SJSA1 (cell line): ENCODE measurements at regions not wholly inside any gene's neighbourhood (a gene's known extent, or its start where the extent isn't known, plus 50 kb on each side); places are given as distances from the start of the nearest gene placed in this dataset.
A peak's percentile ranks its signal among the peaks of the same experiment; 100 is the strongest.

Experiments
- DNase-seq, 2 experiments: peaks; one replicate each; pipeline ENCODE4 v3.0.0-alpha.2; 2015 to 2020; ENCODE audit warnings: low spot score in 2 of 2, low read depth in 1 of 2
- H3K27ac ChIP-seq: fragments of 250-450 bp; sonication (Bioruptor Pico); 2 replicates; pipeline ENCODE4 v1.5.1; 2020; ENCODE audit warnings: mild to moderate bottlenecking, moderate library complexity
- H3K27me3 ChIP-seq: fragments of 250-450 bp; sonication (Bioruptor Pico); replicated peaks from 2 replicates; pipeline ENCODE4 v1.5.1; 2020; ENCODE audit warnings: mild to moderate bottlenecking, moderate library complexity
- H3K36me3 ChIP-seq: fragments of 250-450 bp; sonication (Bioruptor Pico); 2 replicates; pipeline ENCODE4 v1.5.1; 2020; ENCODE audit warnings: mild to moderate bottlenecking
- H3K4me1 ChIP-seq: fragments of 250-450 bp; sonication (Bioruptor Pico); replicated peaks from 2 replicates; pipeline ENCODE4 v1.6.1; 2021; ENCODE audit warnings: mild to moderate bottlenecking
- H3K4me3 ChIP-seq: fragments of 250-450 bp; sonication (Bioruptor Pico); 2 replicates; pipeline ENCODE4 v1.5.1; 2020; ENCODE audit warnings: mild to moderate bottlenecking
- H3K9me3 ChIP-seq: fragments of 250-450 bp; sonication (Bioruptor Pico); replicated peaks from 2 replicates; pipeline ENCODE4 v1.5.1; 2020; ENCODE audit warnings: mild to moderate bottlenecking

DNA sequence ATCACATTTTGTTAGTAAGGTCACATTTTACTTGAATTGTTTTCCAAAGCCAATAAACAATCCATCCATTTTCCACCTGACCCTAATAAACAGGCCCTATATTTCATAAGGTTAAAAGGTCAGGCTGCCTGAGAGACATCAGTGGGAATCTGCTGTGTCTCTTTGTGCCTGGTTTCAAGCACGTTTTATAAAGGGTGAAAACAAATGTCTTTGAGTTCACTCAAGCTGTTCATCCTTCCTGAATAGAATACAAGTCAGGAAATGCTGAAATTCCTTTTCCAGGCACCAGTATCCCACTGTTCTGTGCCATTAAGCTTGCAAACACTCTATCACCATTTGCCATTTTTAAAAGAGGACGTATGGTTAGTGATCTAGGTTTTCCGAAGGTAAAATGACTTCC is 67.5 kb upstream of the SPATA13 start:
- Histone ChIP-seq H3K4me1 (peaks cover 33% of the 10 kb centered on the region), H3K9me3 (no peaks in the 10 kb centered on the region), H3K36me3 (no peaks in the 10 kb centered on the region), H3K4me3 (no peak overlapping the region), H3K27ac (no peak overlapping the region), H3K27me3 (no peaks in the 10 kb centered on the region)
- DNase-seq = no peak

DNA sequence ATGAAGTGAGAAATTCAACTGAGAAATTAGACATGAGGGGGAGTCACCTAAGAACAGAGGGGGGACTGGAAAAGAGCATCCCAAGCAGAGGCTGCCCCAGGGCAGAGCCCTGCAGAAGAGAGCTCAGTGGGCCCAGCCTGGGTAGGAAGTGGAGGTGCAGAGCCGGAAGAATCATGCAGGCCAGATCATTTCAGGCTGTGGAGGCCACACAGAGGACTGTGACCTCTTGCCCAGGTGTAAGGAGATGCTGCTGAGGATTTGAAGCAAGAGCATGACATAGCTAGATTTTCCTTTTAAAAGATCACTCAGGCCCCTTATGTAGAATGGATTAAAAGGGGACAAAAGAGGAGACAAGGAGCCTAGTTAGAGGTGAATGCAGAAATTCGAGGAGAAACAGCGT is 63.9 kb upstream of the SPATA13 start:
- peaks cover 33% of the 10 kb centered on the region for H3K4me1 ChIP-seq
- no peak overlapping the region for H3K27ac ChIP-seq
- no peaks in the 10 kb centered on the region for H3K9me3 ChIP-seq
- no peaks in the 10 kb centered on the region for H3K36me3 ChIP-seq
- no peak overlapping the region for H3K4me3 ChIP-seq
- DNase-seq = no peak
- H3K27me3 ChIP-seq = no peaks in the 10 kb centered on the region

DNA sequence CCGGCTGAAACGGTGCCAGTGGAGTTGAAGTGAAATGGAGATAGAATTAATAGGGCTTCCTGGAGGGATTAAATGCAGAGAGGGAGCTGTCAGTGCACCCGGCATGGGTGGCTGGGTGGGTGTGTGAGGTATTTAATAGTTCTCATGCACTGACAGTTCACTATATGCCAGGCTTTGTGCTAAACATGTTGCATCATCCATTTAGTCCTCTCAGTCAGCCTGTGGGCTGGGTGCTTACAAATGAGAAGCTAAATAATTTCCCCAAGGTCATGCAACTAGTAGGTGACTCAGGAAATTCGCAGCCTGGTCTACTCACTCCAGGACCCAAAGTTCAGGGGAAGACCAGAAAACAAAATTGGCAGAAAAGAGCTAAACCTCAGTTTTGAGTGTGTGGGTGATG is 63.5 kb upstream of the SPATA13 start:
- Histone ChIP-seq H3K9me3 (no peaks in the 10 kb centered on the region), H3K4me3 (no peak overlapping the region), H3K27me3 (no peaks in the 10 kb centered on the region), H3K36me3 (no peaks in the 10 kb centered on the region), H3K27ac (peak overlapping the region; percentile 63), H3K4me1 (peaks cover 29% of the 10 kb centered on the region)
- DNase-seq = peak; percentile 44 to 45

DNA sequence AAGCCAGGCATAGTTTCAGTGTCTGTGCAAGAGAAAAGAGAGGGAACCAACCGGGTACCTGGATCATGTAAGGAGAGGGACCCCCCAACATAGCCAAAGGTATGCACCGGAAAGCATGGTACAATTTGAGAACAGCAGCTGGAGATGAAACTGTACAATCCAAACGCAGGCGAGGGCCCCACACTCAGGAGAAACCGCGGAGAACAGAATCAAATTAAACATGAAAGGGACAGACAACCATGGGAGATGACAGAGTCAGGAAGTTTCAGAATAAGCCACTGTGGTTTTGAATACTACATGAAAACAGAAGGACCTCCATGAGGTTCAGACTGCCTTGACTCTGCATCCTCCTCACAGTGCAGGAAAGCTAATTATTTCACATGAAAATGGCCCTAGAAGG is 62.9 kb upstream of the SPATA13 start:
- DNase-seq = peak in 1 of 2 experiments; percentile 35
- H3K9me3 ChIP-seq = no peaks in the 10 kb centered on the region
- H3K36me3 ChIP-seq = no peaks in the 10 kb centered on the region
- peaks cover 23% of the 10 kb centered on the region for H3K4me1 ChIP-seq
- no peak overlapping the region for H3K4me3 ChIP-seq
- H3K27ac ChIP-seq = peak overlapping the region; percentile 63
- H3K27me3 ChIP-seq = no peaks in the 10 kb centered on the region

DNA sequence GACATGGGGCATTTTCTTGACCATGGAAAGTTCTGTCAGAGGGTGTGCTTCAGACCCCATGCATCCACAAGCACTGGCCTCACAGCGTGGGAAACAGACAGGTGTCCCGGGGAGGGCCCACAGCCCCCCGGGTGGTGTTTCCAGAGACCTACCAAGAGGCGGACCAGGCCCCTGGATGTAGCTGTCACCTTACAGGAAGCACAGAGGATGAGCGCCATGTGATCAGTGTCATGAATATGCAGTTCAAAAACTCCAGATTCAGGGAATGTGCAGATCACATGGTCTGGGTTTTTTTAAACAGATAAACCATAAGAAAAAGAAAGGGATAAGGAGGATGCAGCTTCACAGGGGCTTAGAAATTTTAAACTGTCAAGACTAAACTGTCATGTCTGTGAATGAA is 61.0 kb upstream of the SPATA13 start:
- peaks cover 17% of the 10 kb centered on the region for H3K4me1 ChIP-seq

DNA sequence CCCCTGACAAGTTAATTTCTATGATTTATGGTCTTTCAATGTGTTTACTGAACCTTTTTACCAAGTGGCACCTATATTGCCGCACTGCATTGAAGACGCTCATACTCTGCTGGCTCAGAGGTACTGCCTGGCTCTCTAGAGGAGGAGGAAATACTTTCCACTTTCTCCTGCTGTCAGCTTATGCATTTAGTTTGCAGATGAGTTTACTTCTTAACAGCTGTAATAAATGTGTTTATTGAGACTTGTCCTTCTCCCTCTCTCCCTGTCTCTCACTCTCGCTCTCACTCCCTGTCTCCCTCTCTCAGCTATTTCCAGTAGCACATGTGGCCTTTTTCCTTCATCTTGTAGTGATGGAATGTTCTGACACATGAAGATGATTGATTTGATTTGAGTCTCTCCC is 60.3 kb upstream of the SPATA13 start:
- Histone ChIP-seq H3K27me3 (no peaks in the 10 kb centered on the region), H3K27ac (no peak overlapping the region), H3K4me3 (no peak overlapping the region), H3K4me1 (peaks cover 17% of the 10 kb centered on the region), H3K36me3 (no peaks in the 10 kb centered on the region), H3K9me3 (no peaks in the 10 kb centered on the region)
- no peak for DNase-seq

More for the DNA sequence above, 61.0 kb upstream of the SPATA13 start:
- Histone ChIP-seq H3K27ac (no peak overlapping the region), H3K27me3 (no peaks in the 10 kb centered on the region), H3K9me3 (no peaks in the 10 kb centered on the region), H3K36me3 (no peaks in the 10 kb centered on the region), H3K4me3 (no peak overlapping the region)
- DNase-seq = no peak

DNA sequence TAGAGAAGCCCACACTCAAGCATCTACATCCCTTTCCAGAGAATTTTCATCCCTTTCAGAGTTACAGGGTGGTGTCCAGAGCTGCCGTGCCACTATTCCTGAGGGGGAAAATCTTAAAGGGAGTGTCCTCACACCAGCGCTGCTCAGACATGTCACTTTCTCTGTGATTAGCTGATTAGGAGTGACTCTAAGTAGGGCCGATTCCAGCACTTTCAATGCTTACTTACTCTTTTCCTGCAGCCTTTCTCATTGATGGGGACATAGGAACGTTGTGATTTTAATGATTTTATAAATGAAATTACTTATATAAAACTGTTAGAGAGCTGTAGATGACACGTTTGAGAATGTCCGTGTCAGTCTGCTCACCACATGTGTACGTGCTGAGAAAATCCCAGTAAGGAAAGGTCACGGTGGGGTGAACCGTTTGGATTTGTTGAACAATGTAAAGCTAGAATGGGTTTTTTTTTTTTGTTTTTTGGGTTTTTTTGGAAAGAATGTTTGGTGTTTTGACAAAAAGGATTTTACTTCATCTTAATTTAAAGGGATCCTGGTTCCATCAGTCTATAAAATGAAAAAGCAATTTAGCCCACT is 56.6 kb upstream of the SPATA13 start:
- no peaks in the 10 kb centered on the region for H3K27me3 ChIP-seq

DNA sequence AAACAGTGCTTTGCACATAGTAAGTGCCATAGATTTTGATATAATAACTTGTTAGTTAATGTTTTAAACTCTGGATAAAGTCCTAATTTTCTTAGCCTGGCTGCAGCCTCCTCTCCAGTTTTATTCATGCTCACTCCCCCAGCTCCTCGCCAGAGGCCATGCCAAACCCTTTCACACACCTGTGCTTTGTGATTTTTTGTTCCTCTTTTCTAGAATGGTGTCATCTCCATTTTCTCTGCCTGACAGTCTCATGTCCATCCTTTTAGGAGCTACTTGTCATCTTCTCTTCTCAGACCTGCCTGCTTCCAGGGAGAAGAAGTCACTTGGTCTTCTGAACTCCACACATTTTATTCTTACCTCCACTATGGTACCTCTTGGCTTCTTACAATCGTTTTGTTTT is 55.8 kb upstream of the SPATA13 start:
- no peak for DNase-seq
- H3K27me3 ChIP-seq = no peaks in the 10 kb centered on the region
- H3K27ac ChIP-seq = no peak overlapping the region
- H3K9me3 ChIP-seq = no peaks in the 10 kb centered on the region
- H3K4me3 ChIP-seq = no peak overlapping the region
- no peaks in the 10 kb centered on the region for H3K36me3 ChIP-seq
- H3K4me1 ChIP-seq = no peaks in the 10 kb centered on the region; the same call in 1 of the 2 replicates

More for the DNA sequence above, 56.6 kb upstream of the SPATA13 start:
- H3K4me3 ChIP-seq = no peak overlapping the region
- H3K27ac ChIP-seq = no peak overlapping the region
- no peaks in the 10 kb centered on the region for H3K36me3 ChIP-seq
- H3K9me3 ChIP-seq = no peaks in the 10 kb centered on the region
- DNase-seq = no peak
- H3K4me1 ChIP-seq = no peaks in the 10 kb centered on the region; the same call in 1 of the 2 replicates

DNA sequence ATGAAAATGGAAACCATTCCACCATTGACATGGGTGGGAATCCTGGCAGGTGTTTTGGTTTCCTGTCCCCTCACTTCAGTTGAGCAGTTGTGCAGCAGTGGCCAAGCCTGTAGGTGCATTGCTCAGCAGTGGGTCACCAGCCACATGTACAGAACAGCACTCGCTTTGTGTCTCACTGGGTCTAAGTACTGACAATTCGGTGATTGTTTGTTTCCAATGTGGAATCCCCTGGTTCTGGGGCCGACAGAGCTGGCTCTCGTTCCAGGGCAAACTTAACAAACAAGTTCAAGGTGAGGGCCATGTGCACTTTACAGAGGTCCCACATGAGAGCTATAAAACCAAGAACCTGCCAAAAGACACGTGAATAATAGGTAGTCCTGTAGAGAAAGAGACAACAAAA is 54.1 kb upstream of the SPATA13 start:
- no peak overlapping the region for H3K4me3 ChIP-seq
- H3K36me3 ChIP-seq = no peaks in the 10 kb centered on the region
- H3K4me1 ChIP-seq = no peaks in the 10 kb centered on the region; the same call in 1 of the 2 replicates
- DNase-seq = no peak
- H3K27ac ChIP-seq = no peak overlapping the region
- H3K27me3 ChIP-seq = no peaks in the 10 kb centered on the region
- no peaks in the 10 kb centered on the region for H3K9me3 ChIP-seq

DNA sequence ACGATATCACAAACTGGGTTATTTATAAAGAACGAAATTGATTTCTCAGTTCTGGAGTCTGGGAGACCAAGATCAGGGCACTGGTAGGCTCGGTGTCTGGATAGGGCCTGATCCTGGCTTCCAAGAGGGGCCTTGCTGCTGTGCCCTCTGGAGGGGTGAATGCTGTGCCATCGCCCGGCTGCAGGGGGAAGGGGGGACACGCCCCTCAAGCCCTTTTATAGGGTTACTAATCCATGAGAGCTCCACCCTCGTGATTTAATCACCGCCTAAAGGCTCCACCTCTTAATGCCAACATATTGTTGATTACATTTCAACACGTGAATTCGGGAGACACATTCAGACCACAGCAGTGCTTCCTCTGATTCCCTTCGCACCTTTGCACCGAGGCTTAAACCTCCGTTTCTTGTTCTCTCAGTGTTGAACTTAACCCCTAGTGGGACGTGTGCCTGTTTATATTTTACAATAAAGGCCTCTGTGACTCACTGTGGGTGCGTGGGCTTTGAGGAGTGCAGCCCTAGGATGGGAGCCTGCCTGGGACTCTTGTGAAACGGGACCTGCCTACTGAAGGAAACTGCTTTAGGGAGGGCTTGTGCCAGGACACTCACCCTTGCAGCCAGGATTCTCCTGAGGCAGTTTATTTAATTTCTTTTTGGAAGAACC is 52.4 kb upstream of the SPATA13 start:
- H3K4me1 ChIP-seq = no peaks in the 10 kb centered on the region; the same call in 1 of the 2 replicates
- H3K27me3 ChIP-seq = no peaks in the 10 kb centered on the region
- no peak overlapping the region for H3K4me3 ChIP-seq
- H3K27ac ChIP-seq = no peak overlapping the region
- no peaks in the 10 kb centered on the region for H3K9me3 ChIP-seq
- no peaks in the 10 kb centered on the region for H3K36me3 ChIP-seq
- DNase-seq = no peak

DNA sequence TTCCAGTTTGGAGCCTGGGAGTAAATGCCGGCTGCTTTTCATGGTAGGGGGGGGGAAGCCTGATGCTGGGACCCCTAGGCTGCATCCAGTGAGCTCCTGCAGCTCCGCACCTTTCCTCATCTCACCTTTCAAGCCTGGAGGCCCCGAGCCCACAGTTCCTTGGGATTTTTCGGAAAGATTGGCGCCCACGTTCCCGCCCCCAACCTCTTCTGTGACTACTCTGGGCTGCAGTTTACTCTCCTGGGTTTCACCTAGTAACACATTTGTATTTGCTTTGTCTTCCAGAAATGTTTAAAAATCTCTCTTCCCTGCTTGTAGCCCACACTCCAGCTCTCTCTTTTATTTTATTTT is 51.9 kb upstream of the SPATA13 start:
- H3K27me3 ChIP-seq = no peaks in the 10 kb centered on the region
- H3K4me1 ChIP-seq = no peaks in the 10 kb centered on the region; the same call in 1 of the 2 replicates
- no peaks in the 10 kb centered on the region for H3K9me3 ChIP-seq
- no peak overlapping the region for H3K27ac ChIP-seq
- DNase-seq = no peak
- no peaks in the 10 kb centered on the region for H3K36me3 ChIP-seq
- no peak overlapping the region for H3K4me3 ChIP-seq

DNA sequence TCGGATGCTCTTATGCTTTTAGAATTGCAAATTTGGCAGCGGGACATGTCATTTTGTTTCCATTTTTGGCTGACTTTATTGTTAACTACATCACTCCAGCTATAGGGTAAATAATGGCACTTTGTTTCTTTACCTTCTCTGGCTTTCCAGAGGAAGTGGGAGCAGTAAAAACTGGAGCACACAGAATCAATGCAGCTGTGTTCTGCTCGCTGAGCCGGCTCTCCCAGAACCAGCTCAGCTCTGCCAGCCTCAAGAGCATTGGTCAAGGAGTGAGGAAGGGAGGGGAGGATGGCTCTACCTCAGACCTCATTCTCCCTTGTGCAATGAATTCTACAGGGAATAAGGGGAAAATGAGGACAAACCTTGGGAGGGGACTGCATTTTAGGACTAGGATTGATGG is 50.5 kb upstream of the SPATA13 start:
- no peak for DNase-seq
- H3K27ac ChIP-seq = no peak overlapping the region
- no peaks in the 10 kb centered on the region for H3K27me3 ChIP-seq
- no peaks in the 10 kb centered on the region for H3K36me3 ChIP-seq
- no peaks in the 10 kb centered on the region for H3K9me3 ChIP-seq
- no peak overlapping the region for H3K4me3 ChIP-seq
- no peaks in the 10 kb centered on the region for H3K4me1 ChIP-seq
